GM18519 (cell line): ENCODE measurements at regions not wholly inside any gene's neighbourhood (a gene's known extent, or its start where the extent isn't known, plus 50 kb on each side); places are given as distances from the start of the nearest gene placed in this dataset.
"Not testable (repeated sequence)": the region's sequence is repeated elsewhere in the genome, so short reads cannot be mapped to it uniquely, and the experiment has no call there.

Experiments
- ATAC-seq: cut with Tn5 transposase; IDR thresholded peaks from one replicate; pipeline ENCODE4 v1.9.1; 2021; ENCODE audit warnings: mild to moderate bottlenecking, moderate library complexity; ENCODE audit not compliant: unreplicated experiment, low FRiP score

DNA sequence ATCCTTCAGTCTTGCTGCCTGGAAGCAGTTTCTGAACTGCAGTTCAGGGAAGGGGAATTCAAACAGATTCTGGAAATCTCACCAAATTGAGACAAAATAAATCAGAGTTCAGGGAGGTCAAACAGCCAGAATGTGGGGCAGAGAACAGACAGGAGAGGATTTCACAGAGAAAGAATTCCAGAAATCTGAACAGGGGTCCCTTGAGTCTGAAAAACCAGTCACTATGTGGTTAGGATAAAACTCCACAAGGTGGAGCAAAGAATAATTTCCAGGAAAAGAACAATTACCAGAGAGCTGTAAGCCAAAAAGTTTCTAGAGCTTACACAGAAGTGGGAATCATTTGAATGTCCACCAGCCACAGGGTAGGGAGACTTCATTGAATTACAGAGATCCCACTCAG, 84.7 kb downstream of the URB2 start:
- no peak for ATAC-seq

DNA sequence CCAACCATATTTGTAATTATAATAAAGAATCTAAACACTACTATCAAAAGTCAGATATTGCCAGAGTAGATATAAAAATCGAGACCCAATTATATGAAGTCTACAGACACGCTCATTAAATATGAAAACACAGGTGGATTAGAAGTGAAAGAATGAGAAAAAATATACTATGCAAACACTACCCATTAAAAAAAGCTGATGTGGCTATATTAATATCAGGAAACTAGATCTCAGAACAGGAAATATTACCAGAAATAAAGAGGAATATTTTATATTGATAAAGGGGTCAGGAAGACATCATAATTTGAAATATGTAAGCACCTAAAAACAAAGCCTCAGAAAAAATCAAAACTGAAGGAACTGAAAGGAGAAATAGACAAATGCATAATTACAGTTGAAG, 88.3 kb downstream of the URB2 start:
- ATAC-seq = no peak

DNA sequence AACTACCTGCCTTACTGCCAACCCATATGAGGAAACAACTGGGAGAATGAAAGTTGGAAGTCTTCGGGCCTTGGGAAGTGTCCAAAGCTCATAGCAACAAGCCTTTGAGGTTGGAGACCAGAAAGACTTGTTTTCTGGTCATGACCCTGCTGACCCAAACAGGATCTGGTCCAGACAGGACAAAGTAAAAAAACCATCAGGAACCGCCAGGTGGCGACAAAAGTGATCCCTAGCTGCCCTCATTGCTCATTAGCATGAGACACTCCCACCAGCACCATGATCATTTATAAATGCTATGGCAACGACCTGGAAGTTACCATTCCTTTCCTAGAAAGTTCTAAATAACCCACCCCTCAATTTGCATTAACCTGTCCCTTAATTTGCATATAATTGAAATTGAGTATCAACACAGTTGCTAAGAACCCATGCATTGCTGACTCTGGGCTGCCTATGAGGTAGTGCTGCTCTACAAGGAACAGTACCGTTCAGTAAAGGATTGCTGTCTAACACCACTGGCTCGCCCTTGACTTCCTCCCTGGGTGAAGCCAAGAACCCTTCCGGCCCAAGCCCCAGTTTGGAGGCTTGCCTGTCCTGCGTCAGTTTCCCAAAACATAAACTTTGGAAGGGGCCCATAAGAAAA, 89.0 kb downstream of the URB2 start:
- ATAC-seq = no peak

DNA sequence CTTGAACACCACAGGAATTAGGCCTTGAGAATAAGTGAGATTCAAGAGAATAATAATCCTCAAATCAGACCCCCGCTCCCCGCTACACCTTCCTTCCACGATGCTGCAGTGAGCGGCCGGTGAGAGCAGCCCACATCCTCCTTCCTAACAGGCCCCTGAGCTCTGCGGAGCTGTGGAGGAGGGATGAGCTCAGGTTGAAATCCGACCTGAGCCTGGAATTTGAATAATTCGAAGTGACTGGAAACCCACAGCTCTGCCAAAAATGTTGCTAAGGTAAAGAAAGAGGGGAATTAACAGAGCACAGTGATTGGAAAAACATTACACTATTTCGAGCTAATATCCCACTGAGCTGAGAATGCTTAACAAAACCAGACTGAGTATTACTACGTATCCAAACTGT, 90.0 kb downstream of the URB2 start:
- ATAC-seq = no peak

- no peak for ATAC-seq
These were observed 90.7 kb downstream of the URB2 start for GRCh38 chr1:229716704-229717103.

DNA sequence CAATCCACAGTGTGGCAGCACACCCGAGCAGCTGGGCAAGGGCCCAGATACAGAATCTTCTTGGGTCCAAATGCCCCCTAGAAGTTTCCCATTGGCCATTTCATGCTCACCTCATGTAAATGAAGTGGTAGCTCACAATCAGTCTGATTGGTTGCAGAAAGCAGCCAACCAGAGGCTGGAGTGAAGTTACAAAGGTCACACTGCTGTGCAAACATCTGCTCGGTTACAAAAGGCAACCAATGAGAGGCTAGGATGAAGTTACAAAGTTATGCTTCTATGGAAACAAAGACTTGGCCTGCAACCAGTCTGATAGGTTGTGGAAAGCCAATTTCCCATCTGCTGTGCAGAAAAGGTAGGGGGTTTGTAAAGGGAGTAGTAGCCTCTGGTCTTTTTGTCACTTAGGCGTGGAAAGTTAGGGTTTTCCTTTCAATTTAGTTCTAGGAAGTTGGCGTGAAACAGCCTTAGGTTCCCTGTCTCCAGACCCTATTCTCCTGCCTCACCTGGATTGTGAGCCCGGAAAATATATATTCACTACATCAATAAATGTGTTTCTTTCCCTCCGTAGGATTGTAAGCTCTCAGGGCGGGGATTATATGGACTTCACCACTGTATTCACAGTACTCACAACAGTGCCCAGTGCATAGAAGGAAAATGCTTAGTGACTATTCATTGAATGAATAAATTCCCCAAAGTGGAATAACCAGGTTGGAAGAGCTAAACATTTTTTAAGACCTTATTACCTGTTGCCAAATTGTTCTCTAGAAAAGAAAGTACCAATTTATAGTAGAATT, 91.9 kb downstream of the URB2 start:
- ATAC-seq = no peak

DNA sequence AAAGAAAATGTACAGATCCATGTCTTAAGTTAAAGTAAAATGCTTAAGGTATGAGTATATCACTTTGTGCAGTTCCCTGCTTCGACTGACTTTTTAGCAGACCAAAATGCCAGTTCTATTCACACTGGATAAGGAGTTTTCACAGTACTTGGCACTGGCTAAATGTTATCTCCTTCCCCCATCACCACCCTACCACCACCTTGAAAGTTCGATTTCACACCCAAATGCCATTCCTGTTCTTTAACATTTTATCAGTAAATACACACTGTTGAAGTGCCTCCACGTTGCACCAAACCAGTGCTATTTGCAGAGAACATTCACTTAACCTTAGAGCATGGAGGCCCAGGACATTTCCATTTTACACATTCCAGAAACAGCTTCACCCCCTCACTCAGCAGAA, 100.0 kb downstream of the URB2 start:
- no peak for ATAC-seq

DNA sequence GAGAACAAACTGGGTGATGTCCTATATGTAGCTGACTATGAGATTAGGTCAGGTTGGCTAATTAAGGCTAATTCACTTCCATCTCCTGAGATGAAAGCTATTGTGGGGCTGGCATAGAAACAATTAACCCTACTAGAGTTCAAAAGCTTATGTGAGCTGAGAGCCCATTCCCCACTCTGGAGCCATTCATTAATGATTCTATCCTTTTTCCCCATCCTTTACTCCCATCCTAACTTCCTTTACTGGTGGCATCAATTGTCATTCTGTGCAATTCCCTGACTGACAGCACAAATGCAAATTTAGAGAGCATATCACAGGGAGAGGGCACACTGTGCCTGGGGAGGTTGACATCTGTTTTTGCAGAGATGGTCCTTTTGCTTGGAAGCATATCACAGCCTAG, 103.9 kb downstream of the URB2 start:
- ATAC-seq = no peak

DNA sequence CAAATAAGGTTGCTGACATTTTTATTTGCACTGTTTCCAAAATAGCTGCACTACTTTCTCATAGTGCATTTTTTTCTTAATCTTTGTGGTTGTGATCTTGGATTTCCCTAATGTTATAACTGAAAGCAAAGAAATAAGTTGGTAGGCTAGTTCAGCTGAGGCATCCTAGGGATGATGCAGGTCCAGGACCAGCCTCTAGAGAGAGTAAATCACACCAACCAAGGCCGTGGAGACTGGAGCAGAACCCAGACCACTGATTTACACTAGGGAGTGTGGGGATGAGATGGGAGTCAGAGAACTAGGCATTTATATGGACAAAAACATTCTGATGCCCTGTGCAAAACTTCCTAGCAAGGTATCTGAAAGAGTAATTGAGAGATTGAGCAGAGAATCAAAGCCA, 104.5 kb downstream of the URB2 start:
- no peak for ATAC-seq

DNA sequence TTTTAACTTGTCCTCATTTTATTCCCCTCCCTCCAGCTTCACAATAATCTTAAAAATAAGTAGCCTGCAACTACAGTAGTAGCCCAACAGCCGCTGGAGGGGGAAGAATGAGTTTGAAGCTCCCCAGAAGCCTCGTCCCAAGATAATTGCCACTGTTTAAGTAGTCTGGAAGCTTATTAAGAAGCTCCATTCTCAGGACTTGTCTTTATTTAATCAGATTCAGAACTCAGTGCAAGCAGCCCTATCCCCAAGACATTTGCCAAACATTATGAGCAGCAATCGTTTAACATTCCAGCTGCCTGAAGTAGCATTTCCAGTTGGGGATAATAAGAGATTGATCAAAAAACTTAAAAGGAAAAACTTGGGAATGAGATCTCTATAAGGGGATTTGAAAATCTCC, 106.0 kb downstream of the URB2 start:
- no peak for ATAC-seq

GRCh38 chr1:229736376-229736775, 110.3 kb downstream of the URB2 start:
- no peak for ATAC-seq

GRCh38 chr1:229742614-229743013, 116.6 kb downstream of the URB2 start:
- not testable (repeated sequence) for ATAC-seq

- no peak for ATAC-seq
These were observed 123.9 kb downstream of the URB2 start for GRCh38 chr1:229749992-229750391.

DNA sequence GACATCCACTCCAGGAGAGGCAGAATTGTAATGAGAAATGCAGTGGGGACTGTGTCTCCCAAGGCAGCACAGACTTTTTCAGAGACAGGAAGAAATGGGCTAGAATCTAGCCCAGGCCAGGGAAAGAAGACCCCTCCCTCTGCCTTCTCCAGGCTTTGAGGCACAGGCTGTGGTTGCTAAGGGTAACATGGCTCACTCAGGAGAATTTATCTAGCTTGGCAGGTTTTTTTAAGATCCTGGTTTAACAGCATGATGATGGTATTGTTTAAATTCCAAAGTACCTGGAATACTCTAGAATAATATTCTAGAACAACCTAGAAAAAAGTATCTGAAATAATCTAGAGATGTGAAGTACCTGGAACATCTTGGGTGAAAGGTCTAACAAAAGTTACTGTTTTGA, 125.6 kb downstream of the URB2 start:
- no peak for ATAC-seq

GRCh38 chr1:229752679-229753078, 126.6 kb downstream of the URB2 start:
- ATAC-seq = no peak

DNA sequence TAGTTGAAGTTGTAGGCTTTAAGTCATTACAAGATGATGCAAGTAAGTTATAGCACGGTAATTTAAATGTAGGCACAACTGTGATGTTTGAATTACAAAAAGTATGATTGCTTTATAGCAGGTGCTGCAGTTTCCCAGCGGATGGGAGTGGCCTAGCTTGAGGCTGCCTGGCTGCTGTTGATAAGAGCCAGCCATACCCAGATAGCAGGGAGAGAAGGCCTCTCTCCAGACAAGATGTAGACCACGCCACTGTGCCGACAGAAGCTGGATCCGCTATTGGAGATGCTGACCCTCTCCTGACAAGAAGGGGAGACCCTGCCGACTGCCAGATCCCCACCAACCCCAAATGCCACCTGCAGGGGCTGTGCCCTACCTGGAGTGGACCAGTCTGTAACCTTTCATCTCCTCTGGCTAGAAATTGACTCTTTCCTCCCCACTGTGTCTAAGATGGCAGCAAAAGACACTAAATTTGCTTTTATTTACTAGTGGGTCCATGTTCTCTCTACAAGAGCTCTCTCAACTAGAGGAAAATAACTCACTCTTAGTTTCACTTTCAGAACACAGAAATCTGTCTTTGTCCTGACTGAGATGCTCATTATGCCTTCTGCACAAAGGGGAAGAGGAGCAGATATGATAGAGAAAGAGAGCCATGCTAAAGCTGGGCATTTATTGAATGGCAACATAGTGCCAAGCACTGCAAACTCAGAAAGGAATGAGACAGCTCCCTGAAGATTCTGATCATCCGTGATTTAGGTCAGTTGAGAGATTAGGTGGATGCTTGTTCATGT, 127.9 kb downstream of the URB2 start:
- peak; percentile 54 for ATAC-seq

DNA sequence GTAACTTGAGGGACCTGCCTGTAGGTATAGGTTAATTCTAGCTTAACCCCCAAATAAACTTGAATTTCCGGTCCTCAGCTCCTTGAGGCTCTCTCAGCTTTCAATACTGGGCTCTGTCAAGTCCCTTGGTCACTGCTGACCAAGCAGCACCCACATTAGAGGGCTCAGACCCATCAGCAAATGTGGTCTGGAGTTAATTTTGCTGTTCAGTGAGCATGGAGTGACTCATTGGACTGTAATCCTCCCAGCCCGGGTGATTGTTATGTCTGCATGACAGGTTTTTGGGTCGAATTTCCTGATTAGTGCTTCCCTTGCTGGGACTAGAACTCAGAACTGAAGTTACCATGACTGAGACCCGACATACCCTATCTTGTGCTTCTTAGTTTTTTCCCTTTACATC, 130.6 kb downstream of the URB2 start:
- ATAC-seq = no peak

DNA sequence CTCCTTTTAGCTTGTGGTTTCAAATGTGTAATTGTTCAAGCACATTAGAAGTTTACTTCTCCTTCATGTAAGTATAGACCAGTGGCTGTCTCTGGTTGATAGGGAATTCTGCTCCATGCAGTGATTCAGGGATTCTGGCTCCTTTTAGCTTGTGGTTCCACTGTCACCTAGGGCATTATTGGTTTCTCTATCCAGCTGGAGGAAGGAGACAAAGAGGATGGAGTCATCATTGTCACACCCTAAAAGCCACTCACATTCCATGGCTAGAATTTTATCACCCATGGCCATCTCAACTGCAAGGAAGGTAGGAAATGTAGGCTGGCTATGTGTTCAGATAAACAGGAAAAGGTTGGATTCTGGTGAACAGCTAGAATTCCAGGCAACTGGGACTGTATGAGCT, 131.2 kb downstream of the URB2 start:
- ATAC-seq = no peak

- no peak for ATAC-seq
These were observed 132.3 kb downstream of the URB2 start for GRCh38 chr1:229758101-229759036.

- ATAC-seq = no peak
These were observed 133.0 kb downstream of the URB2 start for GRCh38 chr1:229759037-229759435.
